Dedifferentiated amniotic fluid mesenchymal stem cell (primary cell): ENCODE measurements at regions not wholly inside any gene's neighbourhood (a gene's known extent, or its start where the extent isn't known, plus 50 kb on each side); places are given as distances from the start of the nearest gene placed in this dataset.

Source experiments
- DNase-seq: peaks from one replicate; pipeline ENCODE4 v3.0.0-alpha.2; 2016; ENCODE audit errors: extremely low spot score

GRCh38 chr12:14275886-14276285 is 89.6 kb upstream of the ATF7IP start:
- DNase-seq: no peak

GRCh38 chr12:14278294-14278953 is 87.1 kb upstream of the ATF7IP start:
- DNase-seq: no peak

GRCh38 chr12:14279845-14280244 is 85.6 kb upstream of the ATF7IP start:
- no peak for DNase-seq

GRCh38 chr12:14280921-14281320 is 84.6 kb upstream of the ATF7IP start:
- no peak for DNase-seq

GRCh38 chr12:14281539-14281938 is 83.9 kb upstream of the ATF7IP start:
- no peak for DNase-seq

- DNase-seq: no peak
These were observed 81.9 kb upstream of the ATF7IP start for GRCh38 chr12:14283489-14284144.

- no peak for DNase-seq
These were observed 81.2 kb upstream of the ATF7IP start for GRCh38 chr12:14284184-14284722.

- no peak for DNase-seq
These were observed 75.9 kb upstream of the ATF7IP start for GRCh38 chr12:14289601-14290000.

- no peak for DNase-seq
These were observed 74.5 kb upstream of the ATF7IP start for GRCh38 chr12:14290951-14291350.

GRCh38 chr12:14303661-14304155 is 61.8 kb upstream of the ATF7IP start:
- no peak for DNase-seq

- DNase-seq: no peak
These were observed 58.5 kb upstream of the ATF7IP start for GRCh38 chr12:14307004-14307403.

GRCh38 chr12:14308516-14308915 is 57.0 kb upstream of the ATF7IP start:
- DNase-seq: no peak

GRCh38 chr12:14310866-14311265 is 54.6 kb upstream of the ATF7IP start:
- no peak for DNase-seq

GRCh38 chr12:14313379-14314138 is 51.9 kb upstream of the ATF7IP start:
- DNase-seq: no peak

GRCh38 chr12:14314801-14315200 is 50.7 kb upstream of the ATF7IP start:
- DNase-seq: no peak

GRCh38 chr12:14315501-14315900 is 50.0 kb upstream of the ATF7IP start:
- DNase-seq: no peak
